BE2C (cell line): ENCODE measurements at regions not wholly inside any gene's neighbourhood (a gene's known extent, or its start where the extent isn't known, plus 50 kb on each side); places are given as distances from the start of the nearest gene placed in this dataset.

Experiments
- DNase-seq: peaks from one replicate; pipeline ENCODE4 v3.0.0-alpha.2; 2020
- H3K27me3 ChIP-seq: fragments of 250-450 bp; sonication (Bioruptor Pico); 2 replicates; pipeline ENCODE4 v1.5.1; 2020; ENCODE audit warnings: mild to moderate bottlenecking
- H3K36me3 ChIP-seq: fragments of 250-450 bp; sonication (Bioruptor Pico); 2 replicates; pipeline ENCODE4 v1.5.1; 2020; ENCODE audit warnings: mild to moderate bottlenecking
- H3K4me1 ChIP-seq: fragments of 250-450 bp; sonication (Bioruptor Pico); 2 replicates; pipeline ENCODE4 v1.5.1; 2020
- H3K4me3 ChIP-seq: 2 replicates; pipeline ENCODE4 v1.5.1; 2011; ENCODE audit warnings: low read depth, low read length
- H3K9me3 ChIP-seq: fragments of 250-450 bp; sonication (Bioruptor Pico); 2 replicates; pipeline ENCODE4 v1.5.1; 2020
- CTCF ChIP-seq: IDR thresholded peaks from 2 replicates; pipeline ENCODE4 v1.5.1; 2012; ENCODE audit warnings: mild to moderate bottlenecking, low read depth, low read length

GRCh38 chr11:119800619-119801018, 71.6 kb upstream of the NECTIN1 start:
- DNase-seq: no peak
- H3K4me3 ChIP-seq: no peak overlapping the region
- H3K9me3 ChIP-seq: no peaks in the 10 kb centered on the region
- no peaks in the 10 kb centered on the region for H3K36me3 ChIP-seq
- H3K27me3 ChIP-seq: no peaks in the 10 kb centered on the region
- H3K4me1 ChIP-seq: peaks cover 16% of the 10 kb centered on the region
- TF ChIP-seq CTCF: no peak

GRCh38 chr11:119800171-119800570, 71.2 kb upstream of the NECTIN1 start:
- DNase-seq: no peak
- Histone ChIP-seq H3K9me3 (no peaks in the 10 kb centered on the region), H3K27me3 (no peaks in the 10 kb centered on the region), H3K36me3 (no peaks in the 10 kb centered on the region), H3K4me3 (no peak overlapping the region), H3K4me1 (peaks cover 16% of the 10 kb centered on the region)
- no peak for TF ChIP-seq CTCF

GRCh38 chr11:119798656-119799055, 69.7 kb upstream of the NECTIN1 start:
- Histone ChIP-seq H3K4me1 (peaks cover 16% of the 10 kb centered on the region), H3K27me3 (no peaks in the 10 kb centered on the region)
- TF ChIP-seq CTCF: no peak

GRCh38 chr11:119797736-119798135, 68.7 kb upstream of the NECTIN1 start:
- Histone ChIP-seq H3K9me3 (no peaks in the 10 kb centered on the region), H3K4me3 (no peak overlapping the region), H3K36me3 (no peaks in the 10 kb centered on the region), H3K27me3 (no peaks in the 10 kb centered on the region), H3K4me1 (peaks cover 16% of the 10 kb centered on the region)
- DNase-seq: no peak
- TF ChIP-seq CTCF: no peak

More at GRCh38 chr11:119798656-119799055, 69.7 kb upstream of the NECTIN1 start:
- Histone ChIP-seq H3K4me3 (no peak overlapping the region), H3K9me3 (no peaks in the 10 kb centered on the region), H3K36me3 (no peaks in the 10 kb centered on the region)
- DNase-seq: no peak

GRCh38 chr11:119797123-119797611, 68.2 kb upstream of the NECTIN1 start:
- Histone ChIP-seq H3K27me3 (no peaks in the 10 kb centered on the region), H3K4me1 (peaks cover 16% of the 10 kb centered on the region), H3K9me3 (no peaks in the 10 kb centered on the region), H3K4me3 (no peak overlapping the region), H3K36me3 (no peaks in the 10 kb centered on the region)
- DNase-seq: no peak
- TF ChIP-seq CTCF: no peak

- H3K27me3 ChIP-seq: no peaks in the 10 kb centered on the region
- no peak for DNase-seq
These were observed 67.5 kb upstream of the NECTIN1 start for GRCh38 chr11:119796363-119797060.

More at GRCh38 chr11:119796363-119797060, 67.5 kb upstream of the NECTIN1 start:
- Histone ChIP-seq H3K4me3 (no peak overlapping the region), H3K4me1 (peaks cover 16% of the 10 kb centered on the region), H3K36me3 (no peaks in the 10 kb centered on the region), H3K9me3 (no peaks in the 10 kb centered on the region)
- no peak for TF ChIP-seq CTCF
